Liver (tissue), 3 donors: ENCODE measurements at regions not wholly inside any gene's neighbourhood (a gene's known extent, or its start where the extent isn't known, plus 50 kb on each side); places are given as distances from the start of the nearest gene placed in this dataset.

ENCODE experiments used
- EGR1 ChIP-seq, 2 donors: IDR thresholded peaks; 2 replicates each; pipeline ENCODE4 v1.6.1; 2016 to 2018; ENCODE audit warnings: antibody characterized with exemption in 2 of 2, low read depth in 2 of 2
- FOXA1 ChIP-seq: IDR thresholded peaks from 2 replicates; pipeline ENCODE4 v1.6.1; 2016; ENCODE audit warnings: antibody characterized with exemption
- JUND ChIP-seq, 2 donors: IDR thresholded peaks; 2 replicates each; pipeline ENCODE4 v1.6.1; 2016; ENCODE audit warnings: antibody characterized with exemption in 2 of 2
- SP1 ChIP-seq: IDR thresholded peaks from 2 replicates; pipeline ENCODE4 v1.6.1; 2018; ENCODE audit warnings: antibody characterized with exemption, mild to moderate bottlenecking
- TF ChIP-seq, protein P1 (sequence below): fragments of 150-350 bp; IDR thresholded peaks from 2 replicates; pipeline ENCODE4 v1.5.1; 2017; ENCODE audit warnings: improper control_type of control experiment, low read depth, low read length; ENCODE audit not compliant: missing input control
- TF ChIP-seq, protein P2 (sequence below): IDR thresholded peaks from 2 replicates; pipeline ENCODE4 v1.6.1; 2016; ENCODE audit warnings: antibody characterized with exemption
- TF ChIP-seq, protein P3 (sequence below): IDR thresholded peaks from 2 replicates; pipeline ENCODE4 v1.6.1; 2016; ENCODE audit warnings: antibody characterized with exemption
- donor health status: healthy.
- donor health status: healthy.

DNA sequence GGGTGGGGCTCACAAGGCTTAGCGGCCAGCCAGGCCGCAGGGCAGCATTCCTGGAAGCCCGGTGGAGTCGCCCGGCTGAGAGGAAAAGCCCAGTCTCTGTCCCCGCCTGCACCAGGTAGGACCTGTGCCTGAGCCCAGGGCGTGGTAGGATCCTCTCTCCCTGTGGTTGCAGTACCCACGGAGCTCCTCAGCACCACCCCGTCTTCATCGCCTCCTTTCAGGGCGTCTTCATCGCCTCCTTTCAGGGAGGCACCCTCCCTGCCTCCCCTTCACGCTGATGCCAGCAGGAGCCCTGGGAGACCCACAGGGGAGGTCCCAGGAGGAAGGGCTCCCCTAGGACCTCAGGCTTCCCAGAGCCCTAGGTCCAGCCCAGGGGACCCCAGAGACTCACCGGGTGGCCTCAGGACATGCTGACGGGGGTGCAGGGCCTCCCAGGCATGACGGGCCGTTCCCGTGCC, 53.3 kb upstream of the NOTCH1 start:
- TF ChIP-seq, protein P1, sequence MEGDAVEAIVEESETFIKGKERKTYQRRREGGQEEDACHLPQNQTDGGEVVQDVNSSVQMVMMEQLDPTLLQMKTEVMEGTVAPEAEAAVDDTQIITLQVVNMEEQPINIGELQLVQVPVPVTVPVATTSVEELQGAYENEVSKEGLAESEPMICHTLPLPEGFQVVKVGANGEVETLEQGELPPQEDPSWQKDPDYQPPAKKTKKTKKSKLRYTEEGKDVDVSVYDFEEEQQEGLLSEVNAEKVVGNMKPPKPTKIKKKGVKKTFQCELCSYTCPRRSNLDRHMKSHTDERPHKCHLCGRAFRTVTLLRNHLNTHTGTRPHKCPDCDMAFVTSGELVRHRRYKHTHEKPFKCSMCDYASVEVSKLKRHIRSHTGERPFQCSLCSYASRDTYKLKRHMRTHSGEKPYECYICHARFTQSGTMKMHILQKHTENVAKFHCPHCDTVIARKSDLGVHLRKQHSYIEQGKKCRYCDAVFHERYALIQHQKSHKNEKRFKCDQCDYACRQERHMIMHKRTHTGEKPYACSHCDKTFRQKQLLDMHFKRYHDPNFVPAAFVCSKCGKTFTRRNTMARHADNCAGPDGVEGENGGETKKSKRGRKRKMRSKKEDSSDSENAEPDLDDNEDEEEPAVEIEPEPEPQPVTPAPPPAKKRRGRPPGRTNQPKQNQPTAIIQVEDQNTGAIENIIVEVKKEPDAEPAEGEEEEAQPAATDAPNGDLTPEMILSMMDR: no peak
- TF ChIP-seq JUND (IDR thresholded peaks at IDR 0.05) (no peak), SP1 (no peak), FOXA1 (no peak), EGR1 (IDR thresholded peaks at IDR 0.05; ENCODE audit: low read depth in 2 of 2) (no peak)
- TF ChIP-seq, protein P2, sequence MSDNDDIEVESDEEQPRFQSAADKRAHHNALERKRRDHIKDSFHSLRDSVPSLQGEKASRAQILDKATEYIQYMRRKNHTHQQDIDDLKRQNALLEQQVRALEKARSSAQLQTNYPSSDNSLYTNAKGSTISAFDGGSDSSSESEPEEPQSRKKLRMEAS: no peak
- TF ChIP-seq, protein P3, sequence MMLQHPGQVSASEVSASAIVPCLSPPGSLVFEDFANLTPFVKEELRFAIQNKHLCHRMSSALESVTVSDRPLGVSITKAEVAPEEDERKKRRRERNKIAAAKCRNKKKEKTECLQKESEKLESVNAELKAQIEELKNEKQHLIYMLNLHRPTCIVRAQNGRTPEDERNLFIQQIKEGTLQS: no peak
